ENCODE measurements at regions not wholly inside any gene's neighbourhood (a gene's known extent, or its start where the extent isn't known, plus 50 kb on each side); places are given as distances from the start of the nearest gene placed in this dataset.

- TF ChIP-seq SPI1 (IDR thresholded peaks at IDR 0.05; ENCODE audit: borderline replicate concordance, low read depth) (peak; percentile 12; the same call in 1 of the 2 replicates), REST (IDR thresholded peaks at IDR 0.05; ENCODE audit: insufficient replicate concordance, low read depth) (no peak)
- no peak overlapping the region for H3K4me3 ChIP-seq (replicated peaks; ENCODE audit: insufficient read depth, low read length)
- H3K27me3 ChIP-seq (ENCODE audit: insufficient read depth, poor library complexity, severe bottlenecking), result no peaks in the 10 kb centered on the region
- no peak overlapping the region for H3K27ac ChIP-seq (replicated peaks)
- peak in 1 of 2 experiments; percentile 22 for DNase-seq (ENCODE audit: low read depth in 1 of 2, low spot score in 1 of 2)
These were observed 147.0 kb upstream of the STXBP5 start for GRCh38 chr6:147057188-147057587.

GRCh38 chr6:147057705-147058342, 146.4 kb upstream of the STXBP5 start:
- no peak overlapping the region for H3K27ac ChIP-seq (replicated peaks)
- no peak for DNase-seq (ENCODE audit: low read depth in 1 of 2, low spot score in 1 of 2)
- no peak overlapping the region for H3K4me3 ChIP-seq (replicated peaks; ENCODE audit: insufficient read depth, low read length)
- TF ChIP-seq SPI1 (IDR thresholded peaks at IDR 0.05; ENCODE audit: borderline replicate concordance, low read depth) (no peak), REST (IDR thresholded peaks at IDR 0.05; ENCODE audit: insufficient replicate concordance, low read depth) (no peak), GABPA (IDR thresholded peaks at IDR 0.05; ENCODE audit: low read depth) (no peak), POLR2AphosphoS5 (IDR thresholded peaks at IDR 0.05; ENCODE audit: low read depth) (no peak), CTCF (IDR thresholded peaks at IDR 0.05; ENCODE audit: insufficient read depth, low read length) (no peak)
- no peaks in the 10 kb centered on the region for H3K27me3 ChIP-seq (ENCODE audit: insufficient read depth, poor library complexity, severe bottlenecking)

GRCh38 chr6:147058786-147059385, 145.3 kb upstream of the STXBP5 start:
- Histone ChIP-seq H3K27me3 (ENCODE audit: insufficient read depth, poor library complexity, severe bottlenecking) (no peaks in the 10 kb centered on the region), H3K4me3 (replicated peaks; ENCODE audit: insufficient read depth, low read length) (no peak overlapping the region), H3K27ac (replicated peaks) (no peak overlapping the region)
- TF ChIP-seq GABPA (IDR thresholded peaks at IDR 0.05; ENCODE audit: low read depth) (no peak), SPI1 (IDR thresholded peaks at IDR 0.05; ENCODE audit: borderline replicate concordance, low read depth) (no peak)
- no peak for DNase-seq (ENCODE audit: low read depth in 1 of 2, low spot score in 1 of 2)

- no peak overlapping the region for H3K27ac ChIP-seq (replicated peaks)
- DNase-seq (ENCODE audit: low read depth in 1 of 2, low spot score in 1 of 2), result no peak
- H3K27me3 ChIP-seq (ENCODE audit: insufficient read depth, poor library complexity, severe bottlenecking), result no peaks in the 10 kb centered on the region
- TF ChIP-seq REST (IDR thresholded peaks at IDR 0.05; ENCODE audit: insufficient replicate concordance, low read depth) (no peak), POLR2AphosphoS5 (IDR thresholded peaks at IDR 0.05; ENCODE audit: low read depth) (no peak), GABPA (IDR thresholded peaks at IDR 0.05; ENCODE audit: low read depth) (no peak), SPI1 (IDR thresholded peaks at IDR 0.05; ENCODE audit: borderline replicate concordance, low read depth) (no peak), CTCF (IDR thresholded peaks at IDR 0.05; ENCODE audit: insufficient read depth, low read length) (no peak)
- no peak overlapping the region for H3K4me3 ChIP-seq (replicated peaks; ENCODE audit: insufficient read depth, low read length)
These were observed 143.6 kb upstream of the STXBP5 start for GRCh38 chr6:147060636-147061035.
